Psoas muscle (tissue), 7 donors: ENCODE measurements at regions not wholly inside any gene's neighbourhood (a gene's known extent, or its start where the extent isn't known, plus 50 kb on each side); places are given as distances from the start of the nearest gene placed in this dataset.

Source experiments
- ATAC-seq, 4 donors: fragments of 200-7000 bp; cut with Tn5 transposase; one replicate each; pipeline ENCODE4 v1.9.1; 2020; ENCODE audit warnings: moderate library complexity in 3 of 4, mild to moderate bottlenecking in 2 of 4
- DNase-seq, 2 donors: peaks; one replicate each; pipeline ENCODE4 v3.0.0-alpha.2; 2020
- H3K27ac ChIP-seq: fragments of 200-600 bp; one replicate; pipeline ENCODE4 v1.8.0; 2022
- H3K27me3 ChIP-seq, 3 donors: fragments of 200-600 bp in 1 of 3; one replicate each; pipeline versions ENCODE4 v1.6.1 to v1.8.0; 2013 to 2022; ENCODE audit warnings: low read length in 2 of 3, mild to moderate bottlenecking in 2 of 3, moderate library complexity in 1 of 3; ENCODE audit not compliant: insufficient read depth in 3 of 3
- H3K36me3 ChIP-seq, 2 donors: fragments of 200-600 bp in 1 of 2; one replicate each; pipeline versions ENCODE4 v1.6.1 to v1.8.0; 2013 to 2022; ENCODE audit warnings: low read depth in 1 of 2, mild to moderate bottlenecking in 1 of 2, moderate library complexity in 1 of 2; ENCODE audit not compliant: insufficient read depth in 1 of 2
- H3K4me1 ChIP-seq: fragments of 200-600 bp; one replicate; pipeline ENCODE4 v1.8.0; 2022
- H3K4me3 ChIP-seq: fragments of 200-600 bp; one replicate; pipeline ENCODE4 v1.8.0; 2022; ENCODE audit warnings: mild to moderate bottlenecking
- H3K9me3 ChIP-seq: fragments of 200-600 bp; one replicate; pipeline ENCODE4 v1.8.0; 2022
- CTCF ChIP-seq: fragments of 200-600 bp; IDR thresholded peaks from one replicate; pipeline ENCODE4 v1.8.0; 2022; ENCODE audit warnings: antibody characterized with exemption
- WGBS, 3 donors: extraction: QIAGEN DNeasy Blood & Tissue Kit; methylation state at CpG; one replicate each; pipeline versions ENCODE4 v1.1.6 to v1.1.7; 2013; 5-methylcytosine and 5-hydroxymethylcytosine counted together
- intact Hi-C, 2 donors: fragments of 100-400 bp; cut with DNase I; formaldehyde crosslinking; loops; one replicate each; pipeline versions ENCODE4 v1.11.0 to v1.14.2; 2022
- donor health status: healthy with polysubstance abuse.
- donor health status: DM: no; HTN: no; CAD: no; lungs with moderate emphysema.
- donor health status: Bipolar disorder and iron deficiency.
- donor health status: healthy.
- donor health status: DM: yes; HTN: yes; CAD: no.
- donor health status: DM: no; HTN: no; CAD: no.
- donor health status: DM: yes; HTN: yes; CAD: no.

DNA sequence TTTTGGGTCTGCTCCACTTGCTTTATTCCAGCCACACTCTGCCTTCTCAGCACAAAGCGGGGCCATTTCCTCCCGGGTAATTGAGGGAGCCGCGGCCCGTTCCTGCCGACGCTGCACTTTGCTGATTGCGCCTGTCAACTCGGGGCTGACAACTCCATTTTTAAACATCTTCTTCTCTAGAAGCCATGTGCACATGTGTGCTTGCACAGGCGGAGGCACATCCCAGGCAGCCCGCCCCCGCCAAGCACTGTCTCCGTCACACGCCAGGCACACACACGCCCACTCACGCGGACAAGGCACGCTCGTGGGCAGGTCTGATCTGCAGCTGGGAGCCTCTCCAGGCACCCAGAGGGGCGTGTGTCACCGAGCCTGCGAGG, 63.2 kb downstream of the ENGASE start:
- no peak overlapping the region for H3K4me3 ChIP-seq
- H3K9me3 ChIP-seq: no peaks in the 10 kb centered on the region
- no peaks in the 10 kb centered on the region for H3K36me3 ChIP-seq
- 34 to 48% (median 47%) methylated on average over 21 to 22 of the region's 22 CpGs for WGBS, 3 donors
- TF ChIP-seq CTCF: no peak
- no peak for DNase-seq
- no peak overlapping the region for H3K27ac ChIP-seq
- ATAC-seq: no peak
- H3K4me1 ChIP-seq: no peaks in the 10 kb centered on the region
- H3K27me3 ChIP-seq: peaks cover 0 to 79% (median 21%) of the 10 kb centered on the region in 3 donors
- intact Hi-C loops: no loop called here

DNA sequence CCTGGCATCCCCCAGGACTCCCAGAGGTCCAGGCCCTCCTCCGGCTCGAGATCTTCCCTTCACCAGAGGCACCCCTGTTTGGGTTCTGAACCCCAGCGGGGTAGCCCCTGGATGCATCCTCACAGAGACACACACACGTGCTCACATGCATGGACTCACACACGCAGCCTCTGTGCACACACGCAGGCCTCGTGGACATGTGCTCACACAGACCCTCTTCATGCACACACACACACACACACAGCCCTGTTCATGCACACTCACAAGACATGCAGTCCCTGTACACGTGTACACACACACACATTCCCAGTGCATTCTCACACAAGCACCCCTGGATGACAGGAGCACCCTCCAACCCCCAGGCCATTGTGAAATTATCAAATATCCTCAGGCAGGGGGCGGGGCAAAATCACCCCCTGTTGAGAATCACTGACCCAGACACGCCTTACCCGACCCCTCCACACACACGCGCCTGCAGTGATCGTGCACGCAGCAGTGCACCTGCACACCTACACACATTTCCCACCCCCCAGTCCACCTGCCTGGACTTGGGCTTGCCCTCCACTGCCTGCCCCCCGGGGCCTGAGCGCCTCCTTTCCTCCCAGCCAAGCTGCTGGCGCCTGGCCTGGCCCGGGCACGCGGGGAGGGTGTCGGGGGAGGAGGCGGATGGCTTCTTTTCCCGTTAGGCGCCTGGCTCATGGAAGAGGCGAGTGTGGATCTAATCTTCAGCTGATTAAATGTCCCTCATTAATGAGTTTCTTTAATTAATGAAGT, 62.6 kb downstream of the ENGASE start:
- ATAC-seq: no peak
- Histone ChIP-seq H3K27me3 (peaks cover 0 to 78% (median 22%) of the 10 kb centered on the region in 3 donors), H3K9me3 (no peaks in the 10 kb centered on the region), H3K4me1 (no peaks in the 10 kb centered on the region), H3K27ac (no peak overlapping the region), H3K4me3 (no peak overlapping the region), H3K36me3 (no peaks in the 10 kb centered on the region)
- intact Hi-C loops: no loop called here
- no peak for DNase-seq
- TF ChIP-seq CTCF: no peak
- WGBS, 3 donors: 39 to 46% (median 42%) methylated on average over 26 of the region's 26 CpGs

GRCh38 chr17:79136596-79136995, 62.0 kb downstream of the ENGASE start:
- Histone ChIP-seq H3K27ac (no peak overlapping the region), H3K4me3 (no peak overlapping the region), H3K4me1 (no peaks in the 10 kb centered on the region), H3K27me3 (peaks cover 0 to 75% (median 24%) of the 10 kb centered on the region in 3 donors), H3K9me3 (no peaks in the 10 kb centered on the region), H3K36me3 (no peaks in the 10 kb centered on the region)
- TF ChIP-seq CTCF: no peak
- intact Hi-C loops: no loop called here
- 61 to 68% (median 61%) methylated on average over 10 of the region's 10 CpGs for WGBS, 3 donors
- no peak for DNase-seq
- no peak for ATAC-seq
